ENCODE measurements at regions not wholly inside any gene's neighbourhood (a gene's known extent, or its start where the extent isn't known, plus 50 kb on each side); places are given as distances from the start of the nearest gene placed in this dataset.

DNA sequence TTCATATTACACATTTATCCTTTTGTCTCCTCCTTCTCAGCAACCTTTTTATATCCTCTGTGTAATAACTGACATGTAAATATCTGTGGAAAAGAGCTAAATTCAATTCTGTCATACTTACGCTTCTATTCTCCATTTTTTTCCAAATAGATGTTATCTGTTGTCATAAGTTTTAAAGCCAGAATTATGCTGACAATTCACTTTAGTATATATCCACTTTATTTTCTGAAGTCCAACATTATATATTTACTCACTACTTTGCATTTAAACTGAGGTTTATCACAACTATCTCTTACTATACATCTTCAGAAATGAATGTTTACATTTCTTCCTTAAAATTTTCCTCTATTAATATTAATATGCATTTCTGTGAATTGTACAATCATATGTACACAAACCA lies 247.9 kb upstream of the PCDH10 start:
- POLR2A ChIA-PET: no interaction called here
- Mint-ChIP-seq H3K27ac (no peak overlapping the region), H3K9me3 (peaks cover under 1% of the 10 kb centered on the region), H3K27me3 (no peaks in the 10 kb centered on the region), H3K4me1 (no peaks in the 10 kb centered on the region), H3K36me3 (no peaks in the 10 kb centered on the region), H3K4me3 (no peak overlapping the region)
- DNase-seq: no peak
- ATAC-seq (ENCODE audit: low read depth): no peak

DNA sequence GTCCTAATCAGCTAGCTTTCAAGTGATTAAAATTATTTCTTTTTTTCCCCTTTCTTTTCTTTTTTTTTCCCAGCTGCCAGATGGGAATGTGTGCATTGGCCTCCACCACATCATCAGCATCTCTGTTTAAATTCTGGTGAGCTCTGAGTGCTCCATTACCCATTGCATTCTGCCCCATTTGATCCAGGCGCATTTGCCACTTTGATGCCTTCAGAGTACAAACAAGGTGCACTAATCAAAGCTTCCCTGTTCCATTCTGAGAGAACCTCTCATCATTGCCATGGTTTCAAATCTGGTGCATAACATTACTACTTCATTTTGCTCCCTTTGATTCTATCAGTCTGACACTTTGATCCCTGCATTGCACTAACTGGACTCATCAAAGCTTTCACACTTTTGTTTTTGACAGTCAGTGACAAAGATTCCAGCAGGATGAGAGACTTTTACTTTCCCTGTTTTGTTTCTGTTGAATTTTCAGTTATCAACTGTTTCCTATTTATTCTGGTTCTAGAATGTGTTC lies 238.8 kb upstream of the PCDH10 start:
- Mint-ChIP-seq H3K27ac (no peak overlapping the region), H3K36me3 (no peaks in the 10 kb centered on the region), H3K4me1 (no peaks in the 10 kb centered on the region), H3K4me3 (no peak overlapping the region), H3K9me3 (peaks cover 1% of the 10 kb centered on the region), H3K27me3 (no peaks in the 10 kb centered on the region)
- no peak for ATAC-seq (ENCODE audit: low read depth)
- no peak for DNase-seq
- POLR2A ChIA-PET: no interaction called here

GRCh38 chr4:132918096-132918495 lies 231.0 kb upstream of the PCDH10 start:
- Mint-ChIP-seq H3K4me1 (no peaks in the 10 kb centered on the region), H3K27ac (no peak overlapping the region), H3K9me3 (no peaks in the 10 kb centered on the region), H3K27me3 (no peaks in the 10 kb centered on the region), H3K4me3 (no peak overlapping the region), H3K36me3 (no peaks in the 10 kb centered on the region)
- ATAC-seq (ENCODE audit: low read depth) (no peak), DNase-seq (no peak)
- POLR2A ChIA-PET: no interaction called here

DNA sequence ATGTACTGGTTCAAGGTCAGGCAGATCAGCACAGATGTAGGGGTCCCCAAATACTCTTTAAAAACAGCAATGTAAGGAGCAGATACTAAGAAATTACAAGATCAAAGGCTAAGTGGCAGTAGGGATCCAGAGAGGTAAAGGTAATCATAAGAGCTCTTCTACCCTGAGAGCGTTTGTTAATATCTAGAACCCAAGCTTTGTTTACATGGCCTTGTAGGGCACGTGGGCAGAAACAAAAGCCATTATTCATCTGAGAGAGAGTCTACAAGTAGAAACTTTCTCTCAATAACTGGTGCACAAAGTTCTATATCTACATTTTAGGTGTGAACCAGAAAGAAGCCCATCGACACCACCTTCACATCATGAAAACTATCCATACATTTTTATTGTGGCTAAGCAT lies 225.6 kb upstream of the PCDH10 start:
- Mint-ChIP-seq H3K36me3 (no peaks in the 10 kb centered on the region), H3K27ac (no peak overlapping the region), H3K4me1 (no peaks in the 10 kb centered on the region), H3K9me3 (no peaks in the 10 kb centered on the region), H3K4me3 (no peak overlapping the region), H3K27me3 (no peaks in the 10 kb centered on the region)
- ATAC-seq (ENCODE audit: low read depth): no peak
- no peak for DNase-seq
- POLR2A ChIA-PET: no interaction called here

DNA sequence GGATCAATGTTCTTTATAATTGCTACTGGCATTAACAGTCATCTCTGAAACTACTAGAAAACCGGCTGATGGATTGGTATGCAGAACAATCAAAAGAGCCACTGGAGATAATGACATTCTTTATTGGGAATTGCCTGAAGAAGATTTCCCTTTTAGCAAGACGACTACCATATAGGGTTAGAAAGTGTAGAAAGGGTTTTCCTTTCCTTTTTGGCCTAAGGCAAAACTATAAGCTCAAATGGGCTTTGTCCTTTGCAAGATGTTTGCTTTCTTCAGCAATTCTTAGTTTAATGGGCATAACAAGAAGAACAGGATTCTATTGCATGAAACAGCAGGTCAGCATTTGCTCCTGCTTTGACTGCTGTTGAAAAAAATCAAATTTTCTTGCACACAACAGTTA lies 214.2 kb upstream of the PCDH10 start:
- no peaks in the 10 kb centered on the region for H3K27me3 Mint-ChIP-seq
- POLR2A ChIA-PET: no interaction called here
- H3K27ac Mint-ChIP-seq: no peak overlapping the region
- DNase-seq: no peak
- H3K4me1 Mint-ChIP-seq: no peaks in the 10 kb centered on the region
- no peaks in the 10 kb centered on the region for H3K9me3 Mint-ChIP-seq
- ATAC-seq (ENCODE audit: low read depth): no peak
- H3K4me3 Mint-ChIP-seq: no peak overlapping the region
- H3K36me3 Mint-ChIP-seq: no peaks in the 10 kb centered on the region

- H3K27me3 Mint-ChIP-seq: no peaks in the 10 kb centered on the region
- POLR2A ChIA-PET: no interaction called here
- no peak overlapping the region for H3K4me3 Mint-ChIP-seq
- H3K27ac Mint-ChIP-seq: no peak overlapping the region
- peaks cover 4% of the 10 kb centered on the region for H3K9me3 Mint-ChIP-seq
- DNase-seq: no peak
- ATAC-seq (ENCODE audit: low read depth): no peak
- H3K36me3 Mint-ChIP-seq: no peaks in the 10 kb centered on the region
- no peaks in the 10 kb centered on the region for H3K4me1 Mint-ChIP-seq
Observed at GRCh38 chr4:132955146-132955545, 193.9 kb upstream of the PCDH10 start.

- ATAC-seq (ENCODE audit: low read depth) (no peak), DNase-seq (no peak)
- H3K4me1 Mint-ChIP-seq: no peaks in the 10 kb centered on the region
- H3K4me3 Mint-ChIP-seq: no peak overlapping the region
- H3K36me3 Mint-ChIP-seq: no peaks in the 10 kb centered on the region
- H3K27ac Mint-ChIP-seq: no peak overlapping the region
- no peaks in the 10 kb centered on the region for H3K27me3 Mint-ChIP-seq
- POLR2A ChIA-PET: no interaction called here
- H3K9me3 Mint-ChIP-seq: no peaks in the 10 kb centered on the region
Observed at GRCh38 chr4:132956962-132957361, 192.1 kb upstream of the PCDH10 start.

DNA sequence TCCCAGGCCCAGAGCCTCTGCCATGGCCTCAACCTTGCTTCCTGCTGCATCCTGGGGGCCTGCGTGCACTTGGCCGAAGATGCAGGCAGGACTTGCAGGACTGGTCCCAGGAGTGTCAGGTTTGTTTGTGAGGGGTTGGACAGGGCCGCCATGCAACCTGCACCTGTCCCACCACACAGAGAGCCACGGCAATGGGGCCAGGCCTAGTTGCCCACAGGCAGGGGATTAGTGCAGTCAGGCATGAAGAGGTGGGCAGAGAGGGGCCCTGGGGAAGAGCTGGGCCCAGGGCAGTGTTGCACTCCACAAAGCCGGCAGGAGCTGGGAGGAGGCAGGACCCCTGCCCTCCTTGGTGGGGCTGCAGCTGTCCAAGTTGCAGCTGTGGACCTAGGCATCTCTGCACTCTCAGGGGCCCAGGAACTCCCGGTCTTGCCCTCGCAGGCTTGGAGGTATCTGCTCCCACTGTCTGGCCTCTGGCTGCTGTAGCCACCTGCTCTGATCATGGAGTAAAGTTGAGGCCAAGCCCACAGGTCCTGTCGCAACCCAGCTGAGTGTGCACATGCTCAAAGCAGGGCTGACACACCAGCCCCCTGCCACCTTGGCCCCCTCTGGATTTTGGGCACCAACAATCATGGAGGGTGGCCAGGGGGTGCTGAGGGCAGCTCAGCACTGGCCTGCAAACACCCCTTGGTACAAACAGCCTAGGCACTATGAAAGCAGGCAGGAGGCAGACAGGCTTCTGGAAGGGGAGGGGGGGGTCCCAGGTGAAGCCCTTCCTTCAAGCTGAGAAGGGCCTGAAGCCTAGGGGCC lies 190.4 kb upstream of the PCDH10 start:
- POLR2A ChIA-PET: no interaction called here
- Mint-ChIP-seq H3K27ac (no peak overlapping the region), H3K9me3 (no peaks in the 10 kb centered on the region), H3K36me3 (no peaks in the 10 kb centered on the region), H3K4me1 (no peaks in the 10 kb centered on the region), H3K27me3 (no peaks in the 10 kb centered on the region), H3K4me3 (no peak overlapping the region)
- DNase-seq (no peak), ATAC-seq (ENCODE audit: low read depth) (no peak)

DNA sequence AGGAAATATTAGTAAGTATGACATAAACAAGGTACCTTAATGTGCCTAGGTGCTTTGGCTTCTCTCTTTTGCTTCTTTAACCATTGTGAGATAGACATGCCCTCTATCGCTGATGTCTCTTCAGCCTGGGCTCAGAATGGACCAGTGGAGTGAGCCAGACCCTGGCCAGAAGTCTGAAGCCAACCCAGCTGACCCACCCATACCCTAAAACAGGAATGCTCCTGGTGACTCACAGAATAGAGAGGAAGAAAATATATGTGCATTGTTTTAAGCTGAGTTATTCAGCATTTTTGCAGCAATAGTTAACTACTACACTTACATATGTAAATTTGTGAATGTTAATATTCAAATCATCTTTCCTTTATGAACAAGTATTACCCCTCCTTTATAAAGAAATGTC lies 167.5 kb upstream of the PCDH10 start:
- no peaks in the 10 kb centered on the region for H3K36me3 Mint-ChIP-seq
- ATAC-seq (ENCODE audit: low read depth): no peak
- H3K4me3 Mint-ChIP-seq: no peak overlapping the region
- no peak for DNase-seq
- H3K27me3 Mint-ChIP-seq: no peaks in the 10 kb centered on the region
- H3K27ac Mint-ChIP-seq: no peak overlapping the region
- H3K9me3 Mint-ChIP-seq: no peaks in the 10 kb centered on the region
- POLR2A ChIA-PET: no interaction called here
- H3K4me1 Mint-ChIP-seq: no peaks in the 10 kb centered on the region

- Mint-ChIP-seq H3K27me3 (no peaks in the 10 kb centered on the region), H3K27ac (no peak overlapping the region), H3K9me3 (no peaks in the 10 kb centered on the region), H3K36me3 (no peaks in the 10 kb centered on the region), H3K4me1 (no peaks in the 10 kb centered on the region), H3K4me3 (no peak overlapping the region)
- DNase-seq: no peak
- no peak for ATAC-seq (ENCODE audit: low read depth)
- POLR2A ChIA-PET: no interaction called here
Observed at GRCh38 chr4:132982151-132982550, 166.9 kb upstream of the PCDH10 start.

DNA sequence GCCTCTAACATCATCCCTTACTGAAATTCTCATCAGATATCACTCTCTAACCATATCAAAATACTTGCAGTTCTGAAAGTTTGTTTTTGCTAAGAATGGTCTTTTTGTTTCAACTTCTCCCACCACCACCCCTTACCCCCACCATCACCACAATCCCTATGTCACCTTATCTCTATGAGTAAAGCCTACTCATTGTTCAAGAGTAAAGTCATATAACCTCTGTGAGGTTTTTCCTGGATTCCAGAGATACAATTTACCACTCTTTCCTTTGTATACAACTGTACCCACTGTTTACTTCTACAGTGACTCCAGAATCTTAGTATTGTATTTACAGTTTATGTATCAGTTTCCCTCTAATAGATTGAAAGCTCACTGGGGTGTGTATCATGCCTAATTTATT lies 158.0 kb upstream of the PCDH10 start:
- POLR2A ChIA-PET: no interaction called here
- Mint-ChIP-seq H3K27ac (no peak overlapping the region), H3K27me3 (no peaks in the 10 kb centered on the region), H3K36me3 (no peaks in the 10 kb centered on the region), H3K4me1 (no peaks in the 10 kb centered on the region), H3K9me3 (no peaks in the 10 kb centered on the region), H3K4me3 (no peak overlapping the region)
- no peak for ATAC-seq (ENCODE audit: low read depth)
- DNase-seq: no peak

DNA sequence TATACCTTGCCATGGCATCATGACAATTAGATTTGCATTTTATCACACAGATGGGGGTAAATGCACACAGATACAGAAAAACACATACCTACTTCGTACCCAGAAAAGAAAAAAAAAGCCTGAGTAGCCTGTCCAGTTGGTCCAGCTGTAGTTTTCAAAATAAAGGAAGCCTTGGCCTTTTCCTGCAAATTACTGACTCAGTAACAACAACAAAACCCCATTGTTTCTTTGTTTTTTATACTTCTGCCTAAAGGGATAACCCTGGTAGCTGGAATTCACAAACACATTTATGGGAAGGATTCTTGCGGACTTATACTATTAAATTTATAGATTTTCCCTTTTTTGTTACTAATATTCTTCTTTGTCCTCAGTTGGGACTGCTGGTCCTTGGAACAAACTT lies 156.4 kb upstream of the PCDH10 start:
- H3K4me3 Mint-ChIP-seq: no peak overlapping the region
- ATAC-seq (ENCODE audit: low read depth): no peak

DNA sequence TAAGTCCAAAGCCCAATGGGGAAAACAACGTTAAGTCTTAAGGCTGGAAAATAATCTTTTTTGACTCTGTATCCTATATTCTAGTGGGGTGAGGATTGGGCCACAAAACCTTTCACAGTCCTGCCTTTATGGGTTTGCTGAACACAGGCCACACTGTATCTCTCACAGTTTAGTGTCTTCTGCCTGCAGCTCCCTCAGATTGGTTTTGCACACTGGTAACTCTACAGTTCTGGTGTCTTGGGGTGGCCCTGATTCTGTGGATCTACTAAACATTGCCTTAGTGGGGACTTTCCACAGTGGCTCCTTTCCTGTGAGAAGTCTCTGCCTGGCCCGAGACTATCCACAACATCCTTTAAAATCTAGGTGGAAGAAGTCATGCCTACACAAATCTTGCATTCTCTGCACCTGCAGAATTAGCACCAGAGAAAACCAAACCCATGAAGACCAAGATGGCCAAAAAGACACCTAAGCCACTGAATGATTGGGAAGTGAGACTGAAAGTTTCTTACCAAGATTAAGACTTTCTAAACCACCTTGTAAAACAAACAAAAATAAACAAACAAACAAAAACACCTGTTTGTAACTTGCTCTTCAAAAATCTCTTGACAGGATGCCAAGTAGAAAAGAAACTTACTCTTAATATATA lies 150.4 kb upstream of the PCDH10 start:
- H3K4me3 Mint-ChIP-seq: no peak overlapping the region
- H3K27me3 Mint-ChIP-seq: no peaks in the 10 kb centered on the region
- no peak for ATAC-seq (ENCODE audit: low read depth)
- DNase-seq: no peak
- no peaks in the 10 kb centered on the region for H3K36me3 Mint-ChIP-seq
- H3K27ac Mint-ChIP-seq: no peak overlapping the region
- H3K4me1 Mint-ChIP-seq: no peaks in the 10 kb centered on the region
- POLR2A ChIA-PET: no interaction called here
- no peaks in the 10 kb centered on the region for H3K9me3 Mint-ChIP-seq

More for the DNA sequence above, 156.4 kb upstream of the PCDH10 start:
- POLR2A ChIA-PET: no interaction called here
- Mint-ChIP-seq H3K27me3 (no peaks in the 10 kb centered on the region), H3K36me3 (no peaks in the 10 kb centered on the region), H3K4me1 (no peaks in the 10 kb centered on the region), H3K9me3 (no peaks in the 10 kb centered on the region), H3K27ac (no peak overlapping the region)
- DNase-seq: no peak

DNA sequence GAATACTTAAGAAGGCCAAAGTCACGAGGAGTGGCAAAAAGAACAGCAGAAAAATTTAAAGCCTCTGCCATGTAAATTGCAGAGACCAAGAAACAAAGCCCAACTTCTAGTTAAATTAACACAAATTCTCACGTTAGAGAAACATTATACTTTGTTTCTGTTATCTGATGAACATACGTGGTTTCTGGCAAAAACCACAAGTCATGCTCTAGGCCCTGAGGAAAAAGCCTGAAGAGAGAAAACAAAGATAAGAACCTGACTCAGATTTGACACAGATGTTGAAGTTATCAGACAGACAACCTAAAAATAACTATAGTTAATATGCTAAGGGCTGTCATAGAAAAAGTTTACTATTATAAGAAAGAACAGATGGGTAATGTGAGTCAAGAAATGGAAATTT lies 149.1 kb upstream of the PCDH10 start:
- Mint-ChIP-seq H3K27ac (no peak overlapping the region), H3K4me1 (no peaks in the 10 kb centered on the region), H3K36me3 (no peaks in the 10 kb centered on the region), H3K27me3 (no peaks in the 10 kb centered on the region), H3K4me3 (no peak overlapping the region), H3K9me3 (no peaks in the 10 kb centered on the region)
- no peak for ATAC-seq (ENCODE audit: low read depth)
- POLR2A ChIA-PET: no interaction called here
- no peak for DNase-seq

All from activated naive CD8-positive, alpha-beta T cell treated with anti-CD3 and anti-CD28 coated beads, Interleukin-2, amount 10 ng/mL, durations not matched to agents 7 days and 5 days (primary cell).